ENCODE measurements at regions not wholly inside any gene's neighbourhood (a gene's known extent, or its start where the extent isn't known, plus 50 kb on each side); places are given as distances from the start of the nearest gene placed in this dataset.

- TF ChIP-seq NR2F2 (IDR thresholded peaks at IDR 0.05) (no peak), JUND (IDR thresholded peaks at IDR 0.05) (no peak), REST (IDR thresholded peaks at IDR 0.05) (no peak), SP1 (IDR thresholded peaks at IDR 0.05) (no peak), FOXA2 (IDR thresholded peaks at IDR 0.05) (no peak), MAX (IDR thresholded peaks at IDR 0.05) (no peak), HNF4A (conservative IDR thresholded peaks at IDR 0.05) (no peak), ZBTB33 (IDR thresholded peaks at IDR 0.05) (no peak), RXRA (IDR thresholded peaks at IDR 0.05) (no peak), EGR1 (IDR thresholded peaks at IDR 0.05; ENCODE audit: low read depth in 2 of 2) (no peak), FOXA1 (IDR thresholded peaks at IDR 0.05) (no peak), RAD21 (IDR thresholded peaks at IDR 0.05) (no peak), HNF4G (IDR thresholded peaks at IDR 0.05) (no peak), ATF3 (IDR thresholded peaks at IDR 0.05) (no peak), CTCF (IDR thresholded peaks at IDR 0.05; ENCODE audit: low read depth, low read length, missing input control) (no peak), GABPA (IDR thresholded peaks at IDR 0.05 in 1 of 2, conservative IDR thresholded peaks at IDR 0.05 in 1 of 2) (no peak)
- Histone ChIP-seq H3K4me1 (ENCODE audit: control insufficient read depth in 4 of 4, insufficient read depth in 4 of 4, low read length in 3 of 4) (no peaks in the 10 kb centered on the region), H3K27ac (ENCODE audit: low read depth in 1 of 2, low read length in 2 of 2) (no peak overlapping the region), H3K9ac (ENCODE audit: low read depth in 1 of 2, low read length in 2 of 2) (no peak overlapping the region), H3K9me3 (ENCODE audit: control insufficient read depth in 4 of 4, low read length in 3 of 4) (no peaks in the 10 kb centered on the region), H3K36me3 (ENCODE audit: control insufficient read depth in 4 of 4, insufficient read depth in 3 of 4, low read depth in 1 of 4, low read length in 3 of 4) (no peaks in the 10 kb centered on the region), H3K4me3 (ENCODE audit: low read depth in 1 of 3, low read length in 3 of 3) (no peak overlapping the region), H3K27me3 (ENCODE audit: control insufficient read depth in 4 of 4, insufficient read depth in 4 of 4, low read length in 3 of 4) (no peaks in the 10 kb centered on the region)
- WGBS: 15% methylated on average over 3 of the region's 3 CpGs
- DNase-seq (ENCODE audit: low spot score): no peak
Observed at GRCh38 chr2:187862715-187863114, 308.5 kb upstream of the TFPI start.

- H3K9ac ChIP-seq (ENCODE audit: low read depth in 1 of 2, low read length in 2 of 2): no peak overlapping the region
- no peaks in the 10 kb centered on the region for H3K36me3 ChIP-seq (ENCODE audit: control insufficient read depth in 4 of 4, insufficient read depth in 3 of 4, low read depth in 1 of 4, low read length in 3 of 4)
- H3K27ac ChIP-seq (ENCODE audit: low read depth in 1 of 2, low read length in 2 of 2): no peak overlapping the region
- H3K27me3 ChIP-seq (ENCODE audit: control insufficient read depth in 4 of 4, insufficient read depth in 4 of 4, low read length in 3 of 4): no peaks in the 10 kb centered on the region
- no peaks in the 10 kb centered on the region for H3K9me3 ChIP-seq (ENCODE audit: control insufficient read depth in 4 of 4, low read length in 3 of 4)
- DNase-seq (ENCODE audit: low spot score): no peak
- H3K4me3 ChIP-seq (ENCODE audit: low read depth in 1 of 3, low read length in 3 of 3): no peak overlapping the region
- H3K4me1 ChIP-seq (ENCODE audit: control insufficient read depth in 4 of 4, insufficient read depth in 4 of 4, low read length in 3 of 4): no peaks in the 10 kb centered on the region
- TF ChIP-seq REST (IDR thresholded peaks at IDR 0.05): no peak
- 93% methylated on average over 4 of the region's 4 CpGs for WGBS
Observed at GRCh38 chr2:187865025-187865424, 310.8 kb upstream of the TFPI start.

All from liver (tissue), 8 donors.